Karpas-422 (cell line): ENCODE measurements at regions not wholly inside any gene's neighbourhood (a gene's known extent, or its start where the extent isn't known, plus 50 kb on each side); places are given as distances from the start of the nearest gene placed in this dataset.
A peak's percentile ranks its signal among the peaks of the same experiment; 100 is the strongest.

ENCODE experiments used
- DNase-seq: peaks from one replicate; pipeline ENCODE4 v3.0.0-alpha.2; 2015
- H2AFZ ChIP-seq: fragments of 200-600 bp; sonication (generic); 2 replicates; pipeline ENCODE4 v1.6.1; 2014; ENCODE audit warnings: antibody characterized with exemption, low read length, mixed read lengths
- H3K27ac ChIP-seq: fragments of 200-600 bp; sonication (generic); 2 replicates; pipeline ENCODE4 v1.5.1; 2014; ENCODE audit warnings: mild to moderate bottlenecking, low read length, moderate library complexity
- H3K27me3 ChIP-seq: fragments of 200-600 bp; sonication (generic); 2 replicates; pipeline ENCODE4 v1.6.1; 2014; ENCODE audit warnings: low read length, mixed read lengths
- H3K36me3 ChIP-seq: fragments of 200-600 bp; sonication (generic); 2 replicates; pipeline ENCODE4 v1.6.1; 2014; ENCODE audit warnings: low read length, mixed read lengths; ENCODE audit not compliant: insufficient read depth
- H3K4me1 ChIP-seq: fragments of 200-600 bp; sonication (generic); 2 replicates; pipeline ENCODE4 v1.6.1; 2014; ENCODE audit warnings: mild to moderate bottlenecking, low read length, mixed read lengths
- H3K4me2 ChIP-seq: fragments of 200-600 bp; sonication (generic); 2 replicates; pipeline ENCODE4 v1.6.1; 2014; ENCODE audit warnings: low read length, low read depth, mild to moderate bottlenecking; ENCODE audit not compliant: poor library complexity, severe bottlenecking
- H3K4me3 ChIP-seq: fragments of 200-600 bp; sonication (generic); 2 replicates; pipeline ENCODE4 v1.5.1; 2014; ENCODE audit warnings: mild to moderate bottlenecking, antibody characterized with exemption, low read length, mixed read lengths
- H3K79me2 ChIP-seq: fragments of 200-600 bp; sonication (generic); 2 replicates; pipeline ENCODE4 v1.6.1; 2014; ENCODE audit warnings: mild to moderate bottlenecking, low read length, mixed read lengths
- H3K9ac ChIP-seq: fragments of 200-600 bp; sonication (generic); 2 replicates; pipeline ENCODE4 v1.6.0; 2014; ENCODE audit warnings: low read length
- H3K9me2 ChIP-seq: fragments of 200-600 bp; sonication (generic), shearing (Covaris generic); replicated peaks from 2 replicates; pipeline ENCODE4 v1.6.0; 2014; ENCODE audit warnings: mild to moderate bottlenecking, low read length, moderate library complexity; ENCODE audit not compliant: insufficient read depth
- H3K9me3 ChIP-seq: fragments of 300-700, 200-600 bp; sonication (generic); 2 replicates; pipeline ENCODE4 v1.6.1; 2014; ENCODE audit warnings: low read length, mixed read lengths
- H4K20me1 ChIP-seq: fragments of 200-600 bp; sonication (generic); 2 replicates; pipeline ENCODE4 v1.6.1; 2014; ENCODE audit warnings: mild to moderate bottlenecking, antibody characterized with exemption, low read length, low read depth; ENCODE audit not compliant: insufficient read depth

DNA sequence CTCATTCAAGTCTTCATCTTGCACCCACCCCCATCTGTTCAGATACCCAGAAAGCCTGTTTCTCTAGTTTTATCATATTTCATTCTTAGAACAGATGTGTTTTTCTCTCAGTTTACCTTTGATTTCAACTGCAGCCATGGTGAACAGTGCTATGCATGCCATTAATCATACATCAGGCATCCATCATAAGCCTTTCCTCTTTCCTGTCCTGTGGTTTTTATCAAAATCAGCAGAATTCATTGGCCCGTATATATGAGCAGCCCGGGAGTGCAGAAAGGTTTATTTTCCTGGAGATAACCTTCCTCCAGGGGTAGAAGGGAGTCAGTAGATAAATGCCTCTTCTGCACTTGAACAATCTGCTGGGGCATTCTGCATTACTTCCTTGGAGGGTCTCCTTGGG is 65.7 kb downstream of the IL21 start:
- DNase-seq = no peak
- H3K4me2 ChIP-seq = no peak overlapping the region
- H3K27ac ChIP-seq = no peak overlapping the region
- peaks cover 37% of the 10 kb centered on the region for H3K4me1 ChIP-seq
- H3K27me3 ChIP-seq = no peaks in the 10 kb centered on the region
- H3K4me3 ChIP-seq = no peak overlapping the region
- no peaks in the 10 kb centered on the region for H3K9me3 ChIP-seq
- H3K36me3 ChIP-seq = no peaks in the 10 kb centered on the region
- no peaks in the 10 kb centered on the region for H4K20me1 ChIP-seq
- H3K9ac ChIP-seq = no peak overlapping the region
- no peaks in the 10 kb centered on the region for H3K9me2 ChIP-seq
- no peaks in the 10 kb centered on the region for H3K79me2 ChIP-seq
- H2AFZ ChIP-seq = no peak overlapping the region

DNA sequence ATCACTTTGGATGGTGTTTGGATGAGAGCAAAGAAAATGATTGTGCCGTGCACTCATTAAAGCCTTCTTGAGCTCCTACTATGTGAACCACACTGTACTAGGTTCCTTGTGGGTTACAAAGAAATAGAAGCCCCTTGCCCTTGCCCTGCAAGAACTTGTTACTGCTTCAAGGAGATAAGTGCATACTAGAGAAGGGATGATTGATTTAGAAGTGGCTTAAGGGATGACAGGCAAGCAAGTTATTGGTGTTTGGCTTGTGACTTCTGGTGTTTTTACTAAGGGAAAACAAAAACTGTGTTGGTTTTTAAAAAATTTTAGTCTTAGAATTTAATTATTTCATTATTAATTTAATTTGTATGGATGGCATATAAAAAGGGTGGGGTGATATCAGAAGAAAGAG is 67.4 kb downstream of the IL21 start:
- no peaks in the 10 kb centered on the region for H3K9me2 ChIP-seq
- no peaks in the 10 kb centered on the region for H3K79me2 ChIP-seq
- H2AFZ ChIP-seq = no peak overlapping the region
- H3K4me3 ChIP-seq = no peak overlapping the region
- DNase-seq = no peak
- H3K36me3 ChIP-seq = no peaks in the 10 kb centered on the region
- no peaks in the 10 kb centered on the region for H3K27me3 ChIP-seq
- no peaks in the 10 kb centered on the region for H3K9me3 ChIP-seq
- H3K9ac ChIP-seq = no peak overlapping the region
- H3K4me1 ChIP-seq = peaks cover 49% of the 10 kb centered on the region
- H3K27ac ChIP-seq = no peak overlapping the region
- H4K20me1 ChIP-seq = no peaks in the 10 kb centered on the region
- H3K4me2 ChIP-seq = no peak overlapping the region

DNA sequence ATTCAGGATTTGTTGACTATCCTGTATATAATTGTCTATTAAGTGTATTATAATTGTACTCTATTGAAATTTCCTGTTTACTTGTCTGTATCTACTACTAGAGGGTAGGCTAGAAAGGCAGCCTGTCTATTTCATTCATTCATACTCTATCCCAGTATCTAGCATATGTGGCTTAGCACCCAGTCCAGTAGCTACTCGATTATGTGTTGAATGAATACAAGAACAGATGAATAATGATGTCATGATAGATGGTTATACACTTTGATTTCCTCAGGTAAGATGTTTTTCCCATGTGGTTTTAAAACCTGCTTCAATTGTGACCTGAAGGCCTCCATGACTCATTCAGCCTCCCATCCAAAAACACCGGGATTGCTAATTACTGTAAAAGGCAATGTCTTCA is 68.0 kb downstream of the IL21 start:
- H2AFZ ChIP-seq = 0 out of 2 replicates have a peak overlapping the region, but pooled peaks have one; percentile 13
- H4K20me1 ChIP-seq = no peaks in the 10 kb centered on the region
- H3K4me2 ChIP-seq = no peak overlapping the region
- no peaks in the 10 kb centered on the region for H3K9me2 ChIP-seq
- H3K36me3 ChIP-seq = no peaks in the 10 kb centered on the region
- H3K27ac ChIP-seq = no peak overlapping the region
- H3K9me3 ChIP-seq = no peaks in the 10 kb centered on the region
- DNase-seq = no peak
- H3K27me3 ChIP-seq = no peaks in the 10 kb centered on the region
- no peak overlapping the region for H3K4me3 ChIP-seq
- H3K79me2 ChIP-seq = no peaks in the 10 kb centered on the region
- H3K4me1 ChIP-seq = peaks cover 52% of the 10 kb centered on the region
- no peak overlapping the region for H3K9ac ChIP-seq

DNA sequence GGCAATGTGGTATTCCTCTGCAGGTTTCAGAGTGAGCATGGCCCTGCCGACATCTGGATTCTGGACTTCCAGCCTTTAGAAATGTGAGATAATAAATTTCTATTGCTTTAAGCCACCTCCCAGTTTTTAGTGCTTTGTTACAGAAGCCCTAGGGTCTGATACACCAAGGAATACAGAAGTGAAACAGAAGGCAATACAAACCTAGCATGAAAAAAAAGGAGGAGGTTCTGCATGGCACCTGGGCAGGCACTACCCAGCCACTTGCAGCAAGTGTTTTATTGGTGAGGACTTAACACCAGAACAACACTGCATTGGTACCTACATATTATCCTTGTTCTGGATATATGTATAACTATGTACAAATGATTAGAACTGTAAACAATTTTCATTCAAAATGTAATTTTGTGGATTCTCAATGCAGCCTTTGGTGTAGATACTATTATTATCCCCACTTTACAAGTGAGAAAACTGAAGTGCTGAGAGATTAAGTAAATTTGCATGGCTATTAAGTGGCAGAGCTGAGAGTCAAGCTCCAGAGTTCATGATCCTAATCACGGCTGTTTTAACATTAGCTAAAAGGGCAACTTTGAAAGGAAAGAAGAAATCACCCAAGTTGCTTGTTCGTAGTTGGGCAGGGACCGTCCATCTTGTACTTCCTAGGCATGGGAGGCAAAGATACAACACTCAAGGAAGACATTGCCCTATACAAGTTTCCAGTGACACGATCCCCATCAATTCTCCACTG is 71.8 kb downstream of the IL21 start:
- Histone ChIP-seq H3K27me3 (no peaks in the 10 kb centered on the region), H4K20me1 (no peaks in the 10 kb centered on the region), H3K9me2 (no peaks in the 10 kb centered on the region), H3K36me3 (no peaks in the 10 kb centered on the region), H3K4me3 (peak overlapping the region; percentile 47), H3K4me2 (peak overlapping the region; percentile 76), H3K27ac (peak overlapping the region; percentile 100), H3K9me3 (no peaks in the 10 kb centered on the region), H3K9ac (peak overlapping the region; percentile 74), H3K4me1 (peaks cover 66% of the 10 kb centered on the region), H2AFZ (no peak overlapping the region), H3K79me2 (no peaks in the 10 kb centered on the region)
- DNase-seq = peak; percentile 95

DNA sequence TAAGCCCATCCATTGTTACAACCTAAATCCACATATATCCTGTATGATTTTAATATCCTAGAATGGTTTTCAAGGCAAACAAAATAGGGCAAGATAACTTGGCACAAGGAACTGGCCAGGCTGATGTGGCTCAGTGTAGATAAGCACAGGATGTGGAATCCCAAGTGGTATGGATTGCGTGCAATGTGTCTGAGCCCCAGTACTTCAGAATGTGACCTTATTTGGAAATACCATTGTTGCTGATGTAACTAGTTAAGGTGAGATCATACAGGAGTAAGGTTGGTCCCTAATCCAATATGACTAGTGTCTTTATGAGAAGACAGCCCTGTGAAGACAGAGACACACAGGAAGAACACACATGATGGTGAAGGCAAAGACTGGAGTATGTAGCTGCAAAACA is 72.4 kb downstream of the IL21 start:
- Histone ChIP-seq H3K4me3 (peak overlapping the region; percentile 47), H3K9me3 (no peaks in the 10 kb centered on the region), H3K27me3 (no peaks in the 10 kb centered on the region), H3K4me1 (peaks cover 66% of the 10 kb centered on the region), H3K79me2 (no peaks in the 10 kb centered on the region), H4K20me1 (no peaks in the 10 kb centered on the region), H3K9me2 (no peaks in the 10 kb centered on the region), H2AFZ (no peak overlapping the region), H3K27ac (peak overlapping the region; percentile 100), H3K9ac (peak overlapping the region; percentile 60), H3K36me3 (no peaks in the 10 kb centered on the region), H3K4me2 (peak overlapping the region; percentile 76)
- peak; percentile 77 for DNase-seq

DNA sequence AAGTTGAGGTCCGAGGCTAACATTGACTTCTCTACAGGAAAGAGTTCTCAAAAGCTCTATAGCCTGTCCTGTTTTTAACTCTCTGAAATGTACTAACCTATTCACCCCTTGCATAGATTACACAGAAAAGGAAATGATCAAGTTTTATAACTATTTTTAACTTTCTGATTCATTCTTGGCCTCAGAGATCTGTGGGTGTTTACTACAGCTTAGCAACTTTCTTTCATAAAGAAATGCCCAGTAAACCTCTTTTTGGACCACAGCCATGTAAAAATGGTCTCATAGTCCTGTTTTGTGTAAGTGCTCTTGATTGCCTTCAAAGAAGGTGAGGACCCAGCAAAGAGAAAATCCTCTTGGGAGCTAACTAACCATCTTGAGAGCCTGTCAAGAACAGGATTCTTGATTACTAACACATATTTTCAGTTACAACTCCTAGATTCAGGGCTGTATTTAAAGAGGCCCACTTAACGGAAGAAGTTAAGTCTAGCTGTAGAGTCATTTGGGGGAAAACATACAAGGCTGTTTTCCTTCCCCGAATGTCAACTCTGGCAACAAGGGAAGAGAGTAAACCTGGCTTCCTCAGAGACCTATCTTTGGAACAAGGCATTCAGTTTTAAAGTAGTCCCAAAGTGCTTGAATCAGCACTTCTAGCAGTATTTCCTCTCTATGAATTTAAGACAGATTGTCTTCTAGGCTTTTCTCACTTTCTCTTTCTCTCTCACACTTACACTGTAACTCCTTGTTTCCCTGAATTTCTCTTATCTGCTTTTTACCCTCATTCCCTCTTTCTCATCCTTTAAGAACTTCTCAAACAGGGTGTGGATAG is 78.2 kb downstream of the IL21 start:
- no peaks in the 10 kb centered on the region for H3K79me2 ChIP-seq
- no peak overlapping the region for H3K9ac ChIP-seq
- H2AFZ ChIP-seq = peak overlapping the region; percentile 68
- peaks cover 49% of the 10 kb centered on the region for H3K4me1 ChIP-seq
- H3K9me3 ChIP-seq = no peaks in the 10 kb centered on the region; the same call in 1 of the 2 replicates
- no peak overlapping the region for H3K4me3 ChIP-seq
- no peaks in the 10 kb centered on the region for H4K20me1 ChIP-seq
- H3K27ac ChIP-seq = no peak overlapping the region
- H3K27me3 ChIP-seq = no peaks in the 10 kb centered on the region
- H3K4me2 ChIP-seq = no peak overlapping the region
- no peaks in the 10 kb centered on the region for H3K36me3 ChIP-seq
- H3K9me2 ChIP-seq = no peaks in the 10 kb centered on the region
- DNase-seq = no peak

DNA sequence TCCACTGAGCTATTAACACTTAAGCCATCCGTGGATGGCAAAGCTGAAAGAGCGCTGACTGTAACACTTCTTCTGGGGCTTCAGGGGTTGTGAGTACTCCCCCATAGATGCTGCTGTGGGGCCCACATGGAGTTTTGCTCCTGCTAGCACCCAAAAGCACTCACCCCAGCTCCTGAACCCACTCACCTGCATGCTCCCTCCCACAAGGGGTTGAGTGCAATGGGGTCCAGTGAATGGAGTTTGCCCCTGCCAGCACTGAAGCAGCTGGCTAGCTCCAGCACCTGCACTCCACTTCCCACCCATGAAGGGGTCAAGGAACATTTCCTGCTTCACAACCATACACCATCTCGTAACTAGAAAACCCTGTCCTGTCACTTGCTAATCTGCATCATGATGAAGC is 78.9 kb downstream of the IL21 start:
- Histone ChIP-seq H3K27ac (no peak overlapping the region), H3K36me3 (no peaks in the 10 kb centered on the region), H3K4me3 (no peak overlapping the region), H3K9me3 (no peaks in the 10 kb centered on the region; the same call in 1 of the 2 replicates), H3K9ac (no peak overlapping the region), H3K27me3 (no peaks in the 10 kb centered on the region), H3K4me1 (peaks cover 48% of the 10 kb centered on the region), H3K9me2 (no peaks in the 10 kb centered on the region), H3K79me2 (no peaks in the 10 kb centered on the region), H4K20me1 (no peaks in the 10 kb centered on the region), H2AFZ (no peak overlapping the region), H3K4me2 (no peak overlapping the region)
- DNase-seq = no peak

DNA sequence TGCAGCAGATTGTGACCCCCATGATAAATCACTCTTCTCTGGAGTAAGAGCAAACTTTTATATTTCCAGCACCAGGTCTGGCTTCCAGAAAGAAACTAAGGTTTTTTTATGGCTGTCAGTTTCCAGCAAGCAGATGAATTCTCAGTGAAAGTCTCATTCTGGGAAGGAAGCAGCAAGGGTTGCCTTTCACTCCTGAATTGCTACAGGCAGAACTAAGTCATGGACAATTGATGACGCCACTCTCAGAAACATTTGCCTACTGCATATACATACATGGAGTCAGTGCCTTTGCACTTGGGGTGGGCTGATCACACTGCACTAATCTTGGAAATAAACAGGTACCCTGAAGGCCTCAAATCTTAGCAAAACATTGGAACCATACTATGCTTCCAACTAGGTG is 80.0 kb downstream of the IL21 start:
- Histone ChIP-seq H3K9me3 (no peaks in the 10 kb centered on the region; the same call in 1 of the 2 replicates), H3K4me2 (peak overlapping the region; percentile 49), H3K4me3 (peak overlapping the region; percentile 12; the same call in 1 of the 2 replicates), H3K9ac (peak overlapping the region; percentile 32; the same call in 1 of the 2 replicates), H3K79me2 (no peaks in the 10 kb centered on the region), H3K27ac (peak overlapping the region; percentile 80), H3K36me3 (no peaks in the 10 kb centered on the region), H4K20me1 (no peaks in the 10 kb centered on the region), H3K4me1 (peaks cover 40% of the 10 kb centered on the region), H2AFZ (peak overlapping the region; percentile 38), H3K27me3 (no peaks in the 10 kb centered on the region), H3K9me2 (no peaks in the 10 kb centered on the region)
- peak; percentile 62 for DNase-seq
